WTC11 (cell line): ENCODE measurements at regions not wholly inside any gene's neighbourhood (a gene's known extent, or its start where the extent isn't known, plus 50 kb on each side); places are given as distances from the start of the nearest gene placed in this dataset.

Source experiments
- ATAC-seq: fragments of 200-7000 bp; cut with Tn5 transposase; 2 replicates; pipeline ENCODE4 v1.10.0; 2021; ENCODE audit warnings: mild to moderate bottlenecking, moderate library complexity
- CTCF ChIA-PET: fragments of 300-600 bp; sonication (Branson Sonifier 250); formaldehyde crosslinking; loops from one replicate; lab custom pipeline; 2021; ENCODE audit warnings: antibody characterized with exemption; lab: Charles Lee
- POLR2A ChIA-PET: fragments of 350-600 bp; sonication (Branson Sonifier 250); formaldehyde crosslinking; loops from one replicate; lab custom pipeline; 2021; ENCODE audit warnings: antibody characterized with exemption; lab: Charles Lee
- DNase-seq: peaks from one replicate; pipeline ENCODE4 v3.0.0; 2021; ENCODE audit warnings: low spot score
- H3K27ac Mint-ChIP-seq: 2 replicates; pipeline ENCODE4 v1.8.0; 2021; ENCODE audit warnings: mixed read lengths
- H3K27me3 Mint-ChIP-seq: 2 replicates; pipeline ENCODE4 v1.8.0; 2021; ENCODE audit warnings: low read depth, mild to moderate bottlenecking, moderate library complexity, mixed read lengths
- H3K36me3 Mint-ChIP-seq: 2 replicates; pipeline ENCODE4 v1.8.0; 2021; ENCODE audit warnings: mixed read lengths
- H3K4me1 Mint-ChIP-seq: 2 replicates; pipeline ENCODE4 v1.8.0; 2022; ENCODE audit warnings: mixed read lengths
- H3K4me3 Mint-ChIP-seq: 2 replicates; pipeline ENCODE4 v1.8.0; 2021; ENCODE audit warnings: mild to moderate bottlenecking, moderate library complexity, mixed read lengths
- H3K9me3 Mint-ChIP-seq: 2 replicates; pipeline ENCODE4 v1.8.0; 2021; ENCODE audit warnings: mixed read lengths
- ATF1 ChIP-seq: sonication (generic); formaldehyde crosslinking; IDR thresholded peaks from 2 replicates; pipeline ENCODE4 v1.8.1; 2023; ENCODE audit warnings: mild to moderate bottlenecking, moderate library complexity, missing genetic modification reagents
- CREM ChIP-seq: sonication (generic); formaldehyde crosslinking; IDR thresholded peaks from 2 replicates; pipeline ENCODE4 v1.8.1; 2022; ENCODE audit warnings: mild to moderate bottlenecking, missing genetic modification reagents, moderate library complexity
- FOXP1 ChIP-seq: sonication (generic); formaldehyde crosslinking; IDR thresholded peaks from 2 replicates; pipeline ENCODE4 v1.8.0; 2022; ENCODE audit warnings: missing genetic modification reagents, mild to moderate bottlenecking, moderate library complexity, borderline replicate concordance
- IRF2 ChIP-seq: sonication (generic); formaldehyde crosslinking; IDR thresholded peaks from 2 replicates; pipeline ENCODE4 v1.8.0; 2022; ENCODE audit warnings: low read depth, missing genetic modification reagents, borderline replicate concordance
- JUN ChIP-seq: sonication (generic); formaldehyde crosslinking; IDR thresholded peaks from 2 replicates; pipeline ENCODE4 v1.8.0; 2023; ENCODE audit warnings: mild to moderate bottlenecking, missing genetic modification reagents
- NFE2L1 ChIP-seq: sonication (generic); formaldehyde crosslinking; IDR thresholded peaks from 2 replicates; pipeline ENCODE4 v1.8.1; 2023; ENCODE audit warnings: missing genetic modification reagents
- NFYB ChIP-seq: sonication (generic); formaldehyde crosslinking; conservative IDR thresholded peaks from 2 replicates; pipeline ENCODE4 v1.8.0; 2022; ENCODE audit warnings: low read depth, missing genetic modification reagents
- PRRX2 ChIP-seq: fragments of 250-450 bp; sonication (Bioruptor Pico); IDR thresholded peaks from 2 replicates; pipeline ENCODE4 v1.8.0; 2021; ENCODE audit warnings: mild to moderate bottlenecking
- SMAD4 ChIP-seq: sonication (generic); formaldehyde crosslinking; IDR thresholded peaks from 2 replicates; pipeline ENCODE4 v1.8.0; 2022; ENCODE audit warnings: mild to moderate bottlenecking, missing genetic modification reagents
- ZNF671 ChIP-seq: fragments of 250-450 bp; sonication (Bioruptor Pico); IDR thresholded peaks from 2 replicates; pipeline ENCODE4 v1.8.0; 2021; ENCODE audit warnings: mild to moderate bottlenecking
- TF ChIP-seq, protein P1 (sequence below): sonication (generic); formaldehyde crosslinking; IDR thresholded peaks from 2 replicates; pipeline ENCODE4 v1.8.1; 2023; ENCODE audit warnings: mild to moderate bottlenecking, missing genetic modification reagents
- TF ChIP-seq, protein P2 (sequence below): fragments of 250-450 bp; sonication (Bioruptor Pico); IDR thresholded peaks from 2 replicates; pipeline ENCODE4 v1.9.0; 2021; ENCODE audit warnings: mild to moderate bottlenecking
- TF ChIP-seq, protein P3 (sequence below): fragments of 200-600 bp; IDR thresholded peaks from 2 replicates; pipeline ENCODE4 v1.8.0; 2022; ENCODE audit warnings: antibody characterized with exemption
- TF ChIP-seq, protein P4 (sequence below): sonication (generic); formaldehyde crosslinking; IDR thresholded peaks from 2 replicates; pipeline ENCODE4 v1.8.1; 2022; ENCODE audit warnings: missing genetic modification reagents, borderline replicate concordance
- TF ChIP-seq, protein P5 (sequence below): sonication (generic); formaldehyde crosslinking; IDR thresholded peaks from 2 replicates; pipeline ENCODE4 v1.8.0; 2023; ENCODE audit warnings: missing genetic modification reagents, mild to moderate bottlenecking, borderline replicate concordance
- TF ChIP-seq, protein P6 (sequence below): sonication (generic); formaldehyde crosslinking; IDR thresholded peaks from 2 replicates; pipeline ENCODE4 v1.8.1; 2022; ENCODE audit warnings: mild to moderate bottlenecking, moderate library complexity, missing genetic modification reagents

DNA sequence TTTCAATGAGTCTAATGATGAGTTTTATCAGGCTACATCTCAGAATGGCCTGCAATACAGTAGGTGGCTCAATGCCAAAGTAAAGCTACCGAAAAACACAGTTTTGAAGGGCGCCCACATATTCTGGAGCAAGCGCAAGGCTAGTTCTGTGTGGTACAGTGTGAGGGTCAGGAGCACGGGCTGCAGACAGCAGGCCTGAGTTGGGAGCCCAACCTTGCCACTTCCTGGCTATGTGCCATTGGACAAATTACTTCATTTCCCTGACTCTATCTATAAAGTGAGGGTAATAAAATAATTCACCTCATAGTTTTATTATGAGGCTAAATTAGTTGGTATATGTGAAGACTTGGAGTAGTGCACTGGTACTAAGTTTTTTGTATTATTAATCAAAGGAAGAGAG, 150.7 kb downstream of the OPN5 start:
- Mint-ChIP-seq H3K9me3 (no peaks in the 10 kb centered on the region), H3K36me3 (no peaks in the 10 kb centered on the region), H3K27me3 (no peaks in the 10 kb centered on the region), H3K4me3 (no peak overlapping the region), H3K27ac (no peak overlapping the region), H3K4me1 (peaks cover 20% of the 10 kb centered on the region)
- TF ChIP-seq, protein P1, sequence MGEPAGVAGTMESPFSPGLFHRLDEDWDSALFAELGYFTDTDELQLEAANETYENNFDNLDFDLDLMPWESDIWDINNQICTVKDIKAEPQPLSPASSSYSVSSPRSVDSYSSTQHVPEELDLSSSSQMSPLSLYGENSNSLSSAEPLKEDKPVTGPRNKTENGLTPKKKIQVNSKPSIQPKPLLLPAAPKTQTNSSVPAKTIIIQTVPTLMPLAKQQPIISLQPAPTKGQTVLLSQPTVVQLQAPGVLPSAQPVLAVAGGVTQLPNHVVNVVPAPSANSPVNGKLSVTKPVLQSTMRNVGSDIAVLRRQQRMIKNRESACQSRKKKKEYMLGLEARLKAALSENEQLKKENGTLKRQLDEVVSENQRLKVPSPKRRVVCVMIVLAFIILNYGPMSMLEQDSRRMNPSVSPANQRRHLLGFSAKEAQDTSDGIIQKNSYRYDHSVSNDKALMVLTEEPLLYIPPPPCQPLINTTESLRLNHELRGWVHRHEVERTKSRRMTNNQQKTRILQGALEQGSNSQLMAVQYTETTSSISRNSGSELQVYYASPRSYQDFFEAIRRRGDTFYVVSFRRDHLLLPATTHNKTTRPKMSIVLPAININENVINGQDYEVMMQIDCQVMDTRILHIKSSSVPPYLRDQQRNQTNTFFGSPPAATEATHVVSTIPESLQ (CRISPR knock-in tag), result no peak
- TF ChIP-seq PRRX2 (CRISPR knock-in tag) (no peak), FOXP1 (CRISPR knock-in tag) (no peak), ATF1 (CRISPR knock-in tag) (no peak), CREM (no peak), NFYB (CRISPR knock-in tag) (no peak)
- TF ChIP-seq, protein P2, sequence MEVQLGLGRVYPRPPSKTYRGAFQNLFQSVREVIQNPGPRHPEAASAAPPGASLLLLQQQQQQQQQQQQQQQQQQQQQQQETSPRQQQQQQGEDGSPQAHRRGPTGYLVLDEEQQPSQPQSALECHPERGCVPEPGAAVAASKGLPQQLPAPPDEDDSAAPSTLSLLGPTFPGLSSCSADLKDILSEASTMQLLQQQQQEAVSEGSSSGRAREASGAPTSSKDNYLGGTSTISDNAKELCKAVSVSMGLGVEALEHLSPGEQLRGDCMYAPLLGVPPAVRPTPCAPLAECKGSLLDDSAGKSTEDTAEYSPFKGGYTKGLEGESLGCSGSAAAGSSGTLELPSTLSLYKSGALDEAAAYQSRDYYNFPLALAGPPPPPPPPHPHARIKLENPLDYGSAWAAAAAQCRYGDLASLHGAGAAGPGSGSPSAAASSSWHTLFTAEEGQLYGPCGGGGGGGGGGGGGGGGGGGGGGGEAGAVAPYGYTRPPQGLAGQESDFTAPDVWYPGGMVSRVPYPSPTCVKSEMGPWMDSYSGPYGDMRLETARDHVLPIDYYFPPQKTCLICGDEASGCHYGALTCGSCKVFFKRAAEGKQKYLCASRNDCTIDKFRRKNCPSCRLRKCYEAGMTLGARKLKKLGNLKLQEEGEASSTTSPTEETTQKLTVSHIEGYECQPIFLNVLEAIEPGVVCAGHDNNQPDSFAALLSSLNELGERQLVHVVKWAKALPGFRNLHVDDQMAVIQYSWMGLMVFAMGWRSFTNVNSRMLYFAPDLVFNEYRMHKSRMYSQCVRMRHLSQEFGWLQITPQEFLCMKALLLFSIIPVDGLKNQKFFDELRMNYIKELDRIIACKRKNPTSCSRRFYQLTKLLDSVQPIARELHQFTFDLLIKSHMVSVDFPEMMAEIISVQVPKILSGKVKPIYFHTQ, result no peak
- TF ChIP-seq, protein P3, sequence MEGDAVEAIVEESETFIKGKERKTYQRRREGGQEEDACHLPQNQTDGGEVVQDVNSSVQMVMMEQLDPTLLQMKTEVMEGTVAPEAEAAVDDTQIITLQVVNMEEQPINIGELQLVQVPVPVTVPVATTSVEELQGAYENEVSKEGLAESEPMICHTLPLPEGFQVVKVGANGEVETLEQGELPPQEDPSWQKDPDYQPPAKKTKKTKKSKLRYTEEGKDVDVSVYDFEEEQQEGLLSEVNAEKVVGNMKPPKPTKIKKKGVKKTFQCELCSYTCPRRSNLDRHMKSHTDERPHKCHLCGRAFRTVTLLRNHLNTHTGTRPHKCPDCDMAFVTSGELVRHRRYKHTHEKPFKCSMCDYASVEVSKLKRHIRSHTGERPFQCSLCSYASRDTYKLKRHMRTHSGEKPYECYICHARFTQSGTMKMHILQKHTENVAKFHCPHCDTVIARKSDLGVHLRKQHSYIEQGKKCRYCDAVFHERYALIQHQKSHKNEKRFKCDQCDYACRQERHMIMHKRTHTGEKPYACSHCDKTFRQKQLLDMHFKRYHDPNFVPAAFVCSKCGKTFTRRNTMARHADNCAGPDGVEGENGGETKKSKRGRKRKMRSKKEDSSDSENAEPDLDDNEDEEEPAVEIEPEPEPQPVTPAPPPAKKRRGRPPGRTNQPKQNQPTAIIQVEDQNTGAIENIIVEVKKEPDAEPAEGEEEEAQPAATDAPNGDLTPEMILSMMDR, result no peak
- TF ChIP-seq, protein P4, sequence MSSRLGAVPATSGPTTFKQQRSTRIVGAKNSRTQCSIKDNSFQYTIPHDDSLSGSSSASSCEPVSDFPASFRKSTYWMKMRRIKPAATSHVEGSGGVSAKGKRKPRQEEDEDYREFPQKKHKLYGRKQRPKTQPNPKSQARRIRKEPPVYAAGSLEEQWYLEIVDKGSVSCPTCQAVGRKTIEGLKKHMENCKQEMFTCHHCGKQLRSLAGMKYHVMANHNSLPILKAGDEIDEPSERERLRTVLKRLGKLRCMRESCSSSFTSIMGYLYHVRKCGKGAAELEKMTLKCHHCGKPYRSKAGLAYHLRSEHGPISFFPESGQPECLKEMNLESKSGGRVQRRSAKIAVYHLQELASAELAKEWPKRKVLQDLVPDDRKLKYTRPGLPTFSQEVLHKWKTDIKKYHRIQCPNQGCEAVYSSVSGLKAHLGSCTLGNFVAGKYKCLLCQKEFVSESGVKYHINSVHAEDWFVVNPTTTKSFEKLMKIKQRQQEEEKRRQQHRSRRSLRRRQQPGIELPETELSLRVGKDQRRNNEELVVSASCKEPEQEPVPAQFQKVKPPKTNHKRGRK (CRISPR knock-in tag), result no peak
- TF ChIP-seq, protein P5, sequence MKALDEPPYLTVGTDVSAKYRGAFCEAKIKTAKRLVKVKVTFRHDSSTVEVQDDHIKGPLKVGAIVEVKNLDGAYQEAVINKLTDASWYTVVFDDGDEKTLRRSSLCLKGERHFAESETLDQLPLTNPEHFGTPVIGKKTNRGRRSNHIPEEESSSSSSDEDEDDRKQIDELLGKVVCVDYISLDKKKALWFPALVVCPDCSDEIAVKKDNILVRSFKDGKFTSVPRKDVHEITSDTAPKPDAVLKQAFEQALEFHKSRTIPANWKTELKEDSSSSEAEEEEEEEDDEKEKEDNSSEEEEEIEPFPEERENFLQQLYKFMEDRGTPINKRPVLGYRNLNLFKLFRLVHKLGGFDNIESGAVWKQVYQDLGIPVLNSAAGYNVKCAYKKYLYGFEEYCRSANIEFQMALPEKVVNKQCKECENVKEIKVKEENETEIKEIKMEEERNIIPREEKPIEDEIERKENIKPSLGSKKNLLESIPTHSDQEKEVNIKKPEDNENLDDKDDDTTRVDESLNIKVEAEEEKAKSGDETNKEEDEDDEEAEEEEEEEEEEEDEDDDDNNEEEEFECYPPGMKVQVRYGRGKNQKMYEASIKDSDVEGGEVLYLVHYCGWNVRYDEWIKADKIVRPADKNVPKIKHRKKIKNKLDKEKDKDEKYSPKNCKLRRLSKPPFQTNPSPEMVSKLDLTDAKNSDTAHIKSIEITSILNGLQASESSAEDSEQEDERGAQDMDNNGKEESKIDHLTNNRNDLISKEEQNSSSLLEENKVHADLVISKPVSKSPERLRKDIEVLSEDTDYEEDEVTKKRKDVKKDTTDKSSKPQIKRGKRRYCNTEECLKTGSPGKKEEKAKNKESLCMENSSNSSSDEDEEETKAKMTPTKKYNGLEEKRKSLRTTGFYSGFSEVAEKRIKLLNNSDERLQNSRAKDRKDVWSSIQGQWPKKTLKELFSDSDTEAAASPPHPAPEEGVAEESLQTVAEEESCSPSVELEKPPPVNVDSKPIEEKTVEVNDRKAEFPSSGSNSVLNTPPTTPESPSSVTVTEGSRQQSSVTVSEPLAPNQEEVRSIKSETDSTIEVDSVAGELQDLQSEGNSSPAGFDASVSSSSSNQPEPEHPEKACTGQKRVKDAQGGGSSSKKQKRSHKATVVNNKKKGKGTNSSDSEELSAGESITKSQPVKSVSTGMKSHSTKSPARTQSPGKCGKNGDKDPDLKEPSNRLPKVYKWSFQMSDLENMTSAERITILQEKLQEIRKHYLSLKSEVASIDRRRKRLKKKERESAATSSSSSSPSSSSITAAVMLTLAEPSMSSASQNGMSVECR (CRISPR knock-in tag), result no peak
- TF ChIP-seq, protein P6, sequence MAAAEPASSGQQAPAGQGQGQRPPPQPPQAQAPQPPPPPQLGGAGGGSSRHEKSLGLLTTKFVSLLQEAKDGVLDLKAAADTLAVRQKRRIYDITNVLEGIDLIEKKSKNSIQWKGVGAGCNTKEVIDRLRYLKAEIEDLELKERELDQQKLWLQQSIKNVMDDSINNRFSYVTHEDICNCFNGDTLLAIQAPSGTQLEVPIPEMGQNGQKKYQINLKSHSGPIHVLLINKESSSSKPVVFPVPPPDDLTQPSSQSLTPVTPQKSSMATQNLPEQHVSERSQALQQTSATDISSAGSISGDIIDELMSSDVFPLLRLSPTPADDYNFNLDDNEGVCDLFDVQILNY (CRISPR knock-in tag), result no peak
- DNase-seq (no peak), ATAC-seq (no peak)
- ChIA-PET POLR2A (interaction anchor here (0.6 kb wide), 1 partner anchor 42 kb away, joined by 3 read pairs; no protein-coding TSS in a partner anchor), CTCF (no interaction called here)

DNA sequence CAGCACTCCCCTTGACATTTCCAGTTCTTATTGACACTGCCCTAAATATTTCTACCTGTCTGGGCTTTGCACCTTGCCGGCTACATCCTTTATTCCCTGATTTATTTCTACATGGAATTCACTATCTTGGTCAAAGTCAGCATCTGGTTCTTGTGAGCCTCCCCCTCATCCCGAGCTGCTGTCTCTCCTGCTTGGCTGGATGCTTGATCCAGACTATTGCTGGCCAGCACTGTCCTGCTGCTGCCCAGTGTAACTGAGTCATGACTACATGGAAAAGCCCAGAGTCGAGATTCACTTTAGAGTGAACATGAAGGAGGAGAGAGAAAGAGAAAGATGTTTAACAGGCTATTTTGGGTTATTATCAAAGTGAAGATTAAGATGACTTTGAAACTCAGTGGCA, 142.2 kb downstream of the OPN5 start:
- ATAC-seq (no peak), DNase-seq (no peak)
- ChIA-PET CTCF (no interaction called here), POLR2A (no interaction called here)
- Mint-ChIP-seq H3K4me3 (no peak overlapping the region), H3K4me1 (peaks cover 4% of the 10 kb centered on the region), H3K27me3 (no peaks in the 10 kb centered on the region), H3K27ac (no peak overlapping the region), H3K9me3 (peaks cover 7% of the 10 kb centered on the region), H3K36me3 (no peaks in the 10 kb centered on the region)
- TF ChIP-seq JUN (CRISPR knock-in tag) (no peak), ZNF671 (no peak), NFE2L1 (CRISPR knock-in tag) (no peak), IRF2 (CRISPR knock-in tag) (no peak), SMAD4 (CRISPR knock-in tag) (no peak)
